Fibroblast of peridontal ligament (primary cell): ENCODE measurements at regions not wholly inside any gene's neighbourhood (a gene's known extent, or its start where the extent isn't known, plus 50 kb on each side); places are given as distances from the start of the nearest gene placed in this dataset.

Source experiments
- DNase-seq: peaks from one replicate; pipeline ENCODE4 v3.0.0-alpha.2; 2010; ENCODE audit errors: extremely low read depth

GRCh38 chr18:47545613-47546012 lies 294.2 kb upstream of the SKOR2 start:
- DNase-seq: no peak

- no peak for DNase-seq
These were observed 291.6 kb upstream of the SKOR2 start for GRCh38 chr18:47543080-47543479.

- DNase-seq: no peak
These were observed 291.1 kb upstream of the SKOR2 start for GRCh38 chr18:47542551-47542950.

- DNase-seq: no peak
These were observed 280.3 kb upstream of the SKOR2 start for GRCh38 chr18:47531717-47532116.

- no peak for DNase-seq
These were observed 279.2 kb upstream of the SKOR2 start for GRCh38 chr18:47530695-47531094.

- no peak for DNase-seq
These were observed 276.9 kb upstream of the SKOR2 start for GRCh38 chr18:47528343-47528742.

- DNase-seq: no peak
These were observed 274.7 kb upstream of the SKOR2 start for GRCh38 chr18:47526147-47526546.

GRCh38 chr18:47522359-47522758 lies 270.9 kb upstream of the SKOR2 start:
- no peak for DNase-seq

GRCh38 chr18:47520263-47520662 lies 268.8 kb upstream of the SKOR2 start:
- no peak for DNase-seq

- no peak for DNase-seq
These were observed 268.2 kb upstream of the SKOR2 start for GRCh38 chr18:47519706-47520105.

- no peak for DNase-seq
These were observed 267.8 kb upstream of the SKOR2 start for GRCh38 chr18:47519277-47519676.

- no peak for DNase-seq
These were observed 262.2 kb upstream of the SKOR2 start for GRCh38 chr18:47513614-47514013.

- DNase-seq: no peak
These were observed 261.4 kb upstream of the SKOR2 start for GRCh38 chr18:47512726-47513435.

- no peak for DNase-seq
These were observed 260.6 kb upstream of the SKOR2 start for GRCh38 chr18:47512056-47512455.

- no peak for DNase-seq
These were observed 259.4 kb upstream of the SKOR2 start for GRCh38 chr18:47510831-47511230.

- no peak for DNase-seq
These were observed 256.2 kb upstream of the SKOR2 start for GRCh38 chr18:47507651-47508050.

- no peak for DNase-seq
These were observed 255.4 kb upstream of the SKOR2 start for GRCh38 chr18:47506897-47507296.

GRCh38 chr18:47501946-47502345 lies 250.5 kb upstream of the SKOR2 start:
- no peak for DNase-seq

GRCh38 chr18:47500930-47501329 lies 249.5 kb upstream of the SKOR2 start:
- DNase-seq: no peak

- DNase-seq: no peak
These were observed 241.2 kb upstream of the SKOR2 start for GRCh38 chr18:47492691-47493090.

- DNase-seq: no peak
These were observed 239.4 kb upstream of the SKOR2 start for GRCh38 chr18:47490882-47491281.

GRCh38 chr18:47485221-47485797 lies 233.8 kb upstream of the SKOR2 start:
- no peak for DNase-seq

- no peak for DNase-seq
These were observed 232.6 kb upstream of the SKOR2 start for GRCh38 chr18:47484068-47484467.

GRCh38 chr18:47480166-47480565 lies 228.7 kb upstream of the SKOR2 start:
- DNase-seq: no peak
